Lower leg skin (tissue), 3 donors: ENCODE measurements at regions not wholly inside any gene's neighbourhood (a gene's known extent, or its start where the extent isn't known, plus 50 kb on each side); places are given as distances from the start of the nearest gene placed in this dataset.

Experiments used
- POLR2A ChIP-seq, 2 donors: fragments of 450-650 bp; IDR thresholded peaks; one replicate each; pipeline ENCODE4 v1.6.1; 2016 to 2017; ENCODE audit warnings: antibody characterized with exemption in 2 of 2, mild to moderate bottlenecking in 1 of 2, moderate library complexity in 1 of 2
- TF ChIP-seq, protein P1 (sequence below), 3 donors: fragments of 450-650 bp; IDR thresholded peaks; one replicate each; pipeline ENCODE4 v1.5.1; 2016; ENCODE audit warnings: antibody characterized with exemption in 3 of 3, mild to moderate bottlenecking in 3 of 3, moderate library complexity in 2 of 3

DNA sequence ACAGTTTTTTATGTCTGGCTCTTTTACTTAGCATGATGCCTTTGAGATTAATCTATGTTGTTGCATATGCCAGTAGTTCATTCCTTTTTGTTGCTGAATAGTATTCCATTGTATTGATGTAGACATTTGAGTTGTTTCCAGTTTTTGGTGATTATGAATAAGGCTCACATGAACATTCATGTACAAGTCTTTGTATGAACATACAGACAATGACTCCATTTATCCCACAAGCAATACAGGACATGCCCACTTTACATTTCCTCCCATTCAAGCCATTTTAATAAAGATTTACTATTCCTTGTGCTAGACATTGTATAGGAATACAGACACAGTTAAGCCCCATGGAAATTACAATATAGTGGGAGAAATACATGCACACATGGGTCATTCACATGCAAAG, 118.0 kb downstream of the TRIM43 start:
- TF ChIP-seq, protein P1, sequence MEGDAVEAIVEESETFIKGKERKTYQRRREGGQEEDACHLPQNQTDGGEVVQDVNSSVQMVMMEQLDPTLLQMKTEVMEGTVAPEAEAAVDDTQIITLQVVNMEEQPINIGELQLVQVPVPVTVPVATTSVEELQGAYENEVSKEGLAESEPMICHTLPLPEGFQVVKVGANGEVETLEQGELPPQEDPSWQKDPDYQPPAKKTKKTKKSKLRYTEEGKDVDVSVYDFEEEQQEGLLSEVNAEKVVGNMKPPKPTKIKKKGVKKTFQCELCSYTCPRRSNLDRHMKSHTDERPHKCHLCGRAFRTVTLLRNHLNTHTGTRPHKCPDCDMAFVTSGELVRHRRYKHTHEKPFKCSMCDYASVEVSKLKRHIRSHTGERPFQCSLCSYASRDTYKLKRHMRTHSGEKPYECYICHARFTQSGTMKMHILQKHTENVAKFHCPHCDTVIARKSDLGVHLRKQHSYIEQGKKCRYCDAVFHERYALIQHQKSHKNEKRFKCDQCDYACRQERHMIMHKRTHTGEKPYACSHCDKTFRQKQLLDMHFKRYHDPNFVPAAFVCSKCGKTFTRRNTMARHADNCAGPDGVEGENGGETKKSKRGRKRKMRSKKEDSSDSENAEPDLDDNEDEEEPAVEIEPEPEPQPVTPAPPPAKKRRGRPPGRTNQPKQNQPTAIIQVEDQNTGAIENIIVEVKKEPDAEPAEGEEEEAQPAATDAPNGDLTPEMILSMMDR (IDR thresholded peaks at IDR 0.05) = no peak
- no peak for TF ChIP-seq POLR2A (IDR thresholded peaks at IDR 0.05)
